ENCODE measurements at regions not wholly inside any gene's neighbourhood (a gene's known extent, or its start where the extent isn't known, plus 50 kb on each side); places are given as distances from the start of the nearest gene placed in this dataset.

- no peak overlapping the region for H3K27ac ChIP-seq
- H3K9me3 ChIP-seq, result no peaks in the 10 kb centered on the region
- TF ChIP-seq CTCF (IDR thresholded peaks at IDR 0.05), result no peak
- no peak for DNase-seq
- H3K4me3 ChIP-seq, result no peak overlapping the region
- intact Hi-C loops (cut with DNase I), result no loop called here
- WGBS, 2 donors, result 92 to 95% methylated on average over 7 of the region's 7 CpGs
- no peaks in the 10 kb centered on the region for H3K4me1 ChIP-seq
- H3K27me3 ChIP-seq, result no peaks in the 10 kb centered on the region
- ATAC-seq, result no peak
- H3K36me3 ChIP-seq, result no peaks in the 10 kb centered on the region
Observed at GRCh38 chr4:92090887-92091286, 212.9 kb upstream of the GRID2 start.

GRCh38 chr4:92091335-92091734 is 212.4 kb upstream of the GRID2 start:
- Histone ChIP-seq H3K27ac (no peak overlapping the region), H3K9me3 (no peaks in the 10 kb centered on the region), H3K4me3 (no peak overlapping the region), H3K27me3 (no peaks in the 10 kb centered on the region), H3K4me1 (no peaks in the 10 kb centered on the region), H3K36me3 (no peaks in the 10 kb centered on the region)
- no peak for ATAC-seq
- DNase-seq, result no peak
- TF ChIP-seq CTCF (IDR thresholded peaks at IDR 0.05), result no peak
- intact Hi-C loops (cut with DNase I), result no loop called here
- 63 to 65% methylated on average over 6 of the region's 6 CpGs for WGBS, 2 donors

- intact Hi-C loops (cut with DNase I), result no loop called here
- no peak for TF ChIP-seq CTCF (IDR thresholded peaks at IDR 0.05)
- 14 to 30% methylated on average over 2 of the region's 2 CpGs for WGBS, 2 donors
Observed at GRCh38 chr4:92099861-92100260, 203.9 kb upstream of the GRID2 start.

GRCh38 chr4:92100975-92101374 is 202.8 kb upstream of the GRID2 start:
- Histone ChIP-seq H3K27ac (no peak overlapping the region), H3K27me3 (no peaks in the 10 kb centered on the region), H3K36me3 (no peaks in the 10 kb centered on the region), H3K4me1 (peaks cover 0 to 6% (median 0%) of the 10 kb centered on the region in 9 donors), H3K4me3 (no peak overlapping the region), H3K9me3 (no peaks in the 10 kb centered on the region)
- DNase-seq (no peak), ATAC-seq (no peak)
- intact Hi-C loops (cut with DNase I), result no loop called here
- no peak for TF ChIP-seq CTCF (IDR thresholded peaks at IDR 0.05)

More at GRCh38 chr4:92099861-92100260, 203.9 kb upstream of the GRID2 start:
- Histone ChIP-seq H3K36me3 (no peaks in the 10 kb centered on the region), H3K9me3 (no peaks in the 10 kb centered on the region), H3K4me3 (no peak overlapping the region), H3K27ac (no peak overlapping the region), H3K4me1 (peaks cover 0 to 6% (median 0%) of the 10 kb centered on the region in 9 donors), H3K27me3 (no peaks in the 10 kb centered on the region)
- no peak for ATAC-seq
- DNase-seq, result no peak

GRCh38 chr4:92101737-92102172 is 202.0 kb upstream of the GRID2 start:
- TF ChIP-seq CTCF (IDR thresholded peaks at IDR 0.05), result no peak
- Histone ChIP-seq H3K4me3 (no peak overlapping the region), H3K27me3 (no peaks in the 10 kb centered on the region), H3K9me3 (no peaks in the 10 kb centered on the region), H3K27ac (peak overlapping the region in 1 of 10 donors; percentile 64), H3K4me1 (peaks cover 0 to 6% (median 0%) of the 10 kb centered on the region in 9 donors), H3K36me3 (no peaks in the 10 kb centered on the region)
- intact Hi-C loops (cut with DNase I), result no loop called here
- ATAC-seq (no peak), DNase-seq (no peak)
